C4-2B (cell line): ENCODE measurements at regions not wholly inside any gene's neighbourhood (a gene's known extent, or its start where the extent isn't known, plus 50 kb on each side); places are given as distances from the start of the nearest gene placed in this dataset.

Experiments
- H3K27ac ChIP-seq: fragments of 450-650 bp; 2 replicates; pipeline ENCODE4 v1.5.1; 2017
- ZFX ChIP-seq: fragments of 450-650 bp; IDR thresholded peaks from 2 replicates; pipeline ENCODE4 v1.6.1; 2017
- TF ChIP-seq, protein P1 (sequence below): fragments of 450-650 bp; conservative IDR thresholded peaks from 2 replicates; pipeline ENCODE4 v1.5.1; 2017; ENCODE audit warnings: mild to moderate bottlenecking

DNA sequence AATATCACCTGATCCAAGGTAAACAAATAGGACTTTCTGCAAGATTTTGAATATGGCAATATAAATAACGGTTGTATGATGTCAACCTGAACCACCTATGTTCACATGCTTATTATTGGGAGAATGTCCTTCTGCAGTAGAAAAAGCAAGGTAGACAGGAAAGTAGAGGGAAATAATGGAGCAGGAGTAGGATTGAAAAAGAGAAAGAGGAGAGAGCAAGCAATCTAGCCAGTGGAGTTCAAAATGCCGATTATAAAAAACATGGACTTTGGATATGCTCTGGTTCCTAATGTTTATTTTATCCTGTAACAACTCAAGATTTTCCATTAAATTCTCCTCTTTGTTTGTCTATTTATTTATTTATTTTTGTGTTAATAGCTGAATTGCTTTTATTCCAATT lies 878.0 kb upstream of the KCND2 start:
- TF ChIP-seq, protein P1, sequence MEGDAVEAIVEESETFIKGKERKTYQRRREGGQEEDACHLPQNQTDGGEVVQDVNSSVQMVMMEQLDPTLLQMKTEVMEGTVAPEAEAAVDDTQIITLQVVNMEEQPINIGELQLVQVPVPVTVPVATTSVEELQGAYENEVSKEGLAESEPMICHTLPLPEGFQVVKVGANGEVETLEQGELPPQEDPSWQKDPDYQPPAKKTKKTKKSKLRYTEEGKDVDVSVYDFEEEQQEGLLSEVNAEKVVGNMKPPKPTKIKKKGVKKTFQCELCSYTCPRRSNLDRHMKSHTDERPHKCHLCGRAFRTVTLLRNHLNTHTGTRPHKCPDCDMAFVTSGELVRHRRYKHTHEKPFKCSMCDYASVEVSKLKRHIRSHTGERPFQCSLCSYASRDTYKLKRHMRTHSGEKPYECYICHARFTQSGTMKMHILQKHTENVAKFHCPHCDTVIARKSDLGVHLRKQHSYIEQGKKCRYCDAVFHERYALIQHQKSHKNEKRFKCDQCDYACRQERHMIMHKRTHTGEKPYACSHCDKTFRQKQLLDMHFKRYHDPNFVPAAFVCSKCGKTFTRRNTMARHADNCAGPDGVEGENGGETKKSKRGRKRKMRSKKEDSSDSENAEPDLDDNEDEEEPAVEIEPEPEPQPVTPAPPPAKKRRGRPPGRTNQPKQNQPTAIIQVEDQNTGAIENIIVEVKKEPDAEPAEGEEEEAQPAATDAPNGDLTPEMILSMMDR: no peak
- TF ChIP-seq ZFX: no peak
- H3K27ac ChIP-seq: no peak overlapping the region

DNA sequence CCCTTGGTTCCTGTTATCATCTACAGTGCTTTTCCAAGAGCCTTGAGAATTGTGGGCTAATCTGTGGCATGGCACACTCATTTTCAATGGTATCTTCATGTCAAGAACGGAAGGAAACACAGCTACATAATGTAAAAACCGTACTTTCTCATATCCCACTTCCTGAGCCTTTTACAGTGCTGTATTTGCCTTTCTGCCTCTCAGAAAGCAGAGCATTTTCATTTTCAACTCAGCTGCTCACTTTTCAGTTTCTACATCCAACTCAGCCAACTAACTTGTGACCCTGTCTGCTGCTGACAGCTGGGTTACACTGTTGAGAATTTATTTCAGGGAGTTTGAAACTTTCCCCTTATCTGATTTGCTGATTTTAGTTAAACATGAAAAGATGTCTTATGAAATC lies 875.8 kb upstream of the KCND2 start:
- no peak for TF ChIP-seq ZFX
- TF ChIP-seq, protein P1: no peak
- H3K27ac ChIP-seq: no peak overlapping the region

GRCh38 chr7:119408596-119408995 lies 864.4 kb upstream of the KCND2 start:
- H3K27ac ChIP-seq: no peak overlapping the region
- TF ChIP-seq, protein P1: no peak
- TF ChIP-seq ZFX: no peak

- no peak overlapping the region for H3K27ac ChIP-seq
- TF ChIP-seq ZFX: no peak
- TF ChIP-seq, protein P1: no peak
Observed at GRCh38 chr7:119413314-119413805, 859.6 kb upstream of the KCND2 start.

DNA sequence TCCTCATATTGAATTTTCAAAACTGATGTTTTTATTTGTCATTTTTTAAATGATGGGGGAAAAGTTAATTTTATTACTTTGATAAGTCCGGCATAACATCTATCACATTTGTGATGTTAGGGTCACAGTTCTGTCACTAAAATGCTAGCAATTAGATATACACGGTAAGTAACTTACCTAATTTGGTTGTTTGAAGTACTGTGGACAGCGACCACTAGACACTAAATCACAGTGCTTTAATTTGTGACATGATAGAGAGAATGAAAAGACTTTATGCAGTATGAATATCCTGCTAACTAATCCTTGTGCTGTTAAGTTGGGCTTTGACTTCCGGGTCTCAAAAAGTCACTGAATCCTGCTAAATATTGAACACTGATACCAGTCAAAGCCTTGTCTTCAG lies 857.3 kb upstream of the KCND2 start:
- TF ChIP-seq, protein P1: no peak
- TF ChIP-seq ZFX: no peak
- H3K27ac ChIP-seq: no peak overlapping the region

DNA sequence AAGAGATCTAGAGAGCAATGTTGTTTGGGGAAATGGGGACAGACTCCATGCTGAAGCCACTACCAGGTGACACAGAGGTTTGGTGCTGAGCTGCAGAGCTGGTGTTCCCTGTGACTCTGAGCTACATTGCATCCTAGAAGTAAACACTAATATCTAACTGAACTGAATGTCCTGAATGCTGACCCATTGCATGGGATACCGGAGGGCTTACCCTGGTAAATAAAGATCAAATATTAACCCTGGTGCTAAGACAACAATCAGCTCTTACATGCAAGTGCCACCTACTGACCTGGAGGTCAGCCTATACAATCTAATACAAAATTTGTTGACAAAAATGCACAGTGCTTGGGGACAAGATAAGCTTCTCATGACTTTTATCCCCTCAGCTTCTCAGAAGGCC lies 851.3 kb upstream of the KCND2 start:
- no peak for TF ChIP-seq ZFX
- TF ChIP-seq, protein P1: no peak
- H3K27ac ChIP-seq: no peak overlapping the region

GRCh38 chr7:119436882-119437281 lies 836.1 kb upstream of the KCND2 start:
- TF ChIP-seq, protein P1: no peak
- no peak for TF ChIP-seq ZFX
- H3K27ac ChIP-seq: no peak overlapping the region

- TF ChIP-seq, protein P1: no peak
- TF ChIP-seq ZFX: no peak
- no peak overlapping the region for H3K27ac ChIP-seq
Observed at GRCh38 chr7:119438315-119438714, 834.7 kb upstream of the KCND2 start.
